Mesenteric fat pad (tissue), 1 donor: ENCODE measurements at regions not wholly inside any gene's neighbourhood (a gene's known extent, or its start where the extent isn't known, plus 50 kb on each side); places are given as distances from the start of the nearest gene placed in this dataset.

ENCODE experiments used
- DNase-seq: peaks from one replicate; pipeline ENCODE4 v3.0.0-alpha.2; 2020; ENCODE audit warnings: low spot score
- donor health status: DM: yes; HTN: yes; CAD: no.

GRCh38 chr2:128368437-128369107 is 49.9 kb upstream of the HS6ST1 start:
- no peak for DNase-seq

- peak; percentile 85 for DNase-seq
These were observed 50.5 kb upstream of the HS6ST1 start for GRCh38 chr2:128369108-128369555.

- DNase-seq: peak; percentile 74
These were observed 51.2 kb upstream of the HS6ST1 start for GRCh38 chr2:128369602-128370467.

GRCh38 chr2:128370468-128371247 is 52.0 kb upstream of the HS6ST1 start:
- peak; percentile 84 for DNase-seq

- DNase-seq: peak; percentile 77
These were observed 52.6 kb upstream of the HS6ST1 start for GRCh38 chr2:128371248-128371630.

GRCh38 chr2:128371648-128372345 is 53.1 kb upstream of the HS6ST1 start:
- peak; percentile 76 for DNase-seq

GRCh38 chr2:128372621-128373341 is 54.1 kb upstream of the HS6ST1 start:
- DNase-seq: peak; percentile 76

- DNase-seq: peak; percentile 69
These were observed 54.9 kb upstream of the HS6ST1 start for GRCh38 chr2:128373451-128374000.

- peak; percentile 64 for DNase-seq
These were observed 55.5 kb upstream of the HS6ST1 start for GRCh38 chr2:128374001-128374710.

GRCh38 chr2:128374711-128375413 is 56.2 kb upstream of the HS6ST1 start:
- peak; percentile 83 for DNase-seq

GRCh38 chr2:128375454-128375853 is 56.8 kb upstream of the HS6ST1 start:
- peak; percentile 81 for DNase-seq

- DNase-seq: peak; percentile 87
These were observed 57.8 kb upstream of the HS6ST1 start for GRCh38 chr2:128376241-128377041.

- peak; percentile 64 for DNase-seq
These were observed 58.6 kb upstream of the HS6ST1 start for GRCh38 chr2:128377071-128377910.

GRCh38 chr2:128378231-128379020 is 59.8 kb upstream of the HS6ST1 start:
- DNase-seq: peak; percentile 85

GRCh38 chr2:128379021-128380015 is 60.6 kb upstream of the HS6ST1 start:
- DNase-seq: peak; percentile 83
